ENCODE measurements at regions not wholly inside any gene's neighbourhood (a gene's known extent, or its start where the extent isn't known, plus 50 kb on each side); places are given as distances from the start of the nearest gene placed in this dataset.

DNA sequence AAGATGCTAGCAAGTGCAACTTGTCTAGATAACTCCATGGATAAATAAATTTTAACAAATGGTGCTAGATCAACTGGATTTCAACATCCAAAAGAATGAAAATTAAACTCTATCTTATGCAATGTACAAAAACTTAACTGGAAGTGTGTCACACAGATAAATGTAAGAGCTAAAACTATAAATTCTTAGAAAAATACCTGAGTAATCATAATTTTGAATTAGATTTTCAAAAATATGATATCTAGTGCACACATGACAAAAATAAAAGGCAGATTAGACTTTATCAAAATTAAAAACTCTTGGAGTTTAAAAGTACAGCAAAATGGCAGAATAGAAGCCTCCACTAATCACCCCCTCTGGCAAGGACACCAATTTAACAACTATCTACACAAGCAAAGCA, 1791.2 kb upstream of the CDH6 start:
- H3K36me3 ChIP-seq = no peaks in the 10 kb centered on the region
- H3K27ac ChIP-seq = no peak overlapping the region
- H3K4me1 ChIP-seq = no peaks in the 10 kb centered on the region
- no peak for DNase-seq (ENCODE audit: low spot score)
- H3K4me3 ChIP-seq = no peak overlapping the region
- no peaks in the 10 kb centered on the region for H3K27me3 ChIP-seq
- TF ChIP-seq, protein P1, sequence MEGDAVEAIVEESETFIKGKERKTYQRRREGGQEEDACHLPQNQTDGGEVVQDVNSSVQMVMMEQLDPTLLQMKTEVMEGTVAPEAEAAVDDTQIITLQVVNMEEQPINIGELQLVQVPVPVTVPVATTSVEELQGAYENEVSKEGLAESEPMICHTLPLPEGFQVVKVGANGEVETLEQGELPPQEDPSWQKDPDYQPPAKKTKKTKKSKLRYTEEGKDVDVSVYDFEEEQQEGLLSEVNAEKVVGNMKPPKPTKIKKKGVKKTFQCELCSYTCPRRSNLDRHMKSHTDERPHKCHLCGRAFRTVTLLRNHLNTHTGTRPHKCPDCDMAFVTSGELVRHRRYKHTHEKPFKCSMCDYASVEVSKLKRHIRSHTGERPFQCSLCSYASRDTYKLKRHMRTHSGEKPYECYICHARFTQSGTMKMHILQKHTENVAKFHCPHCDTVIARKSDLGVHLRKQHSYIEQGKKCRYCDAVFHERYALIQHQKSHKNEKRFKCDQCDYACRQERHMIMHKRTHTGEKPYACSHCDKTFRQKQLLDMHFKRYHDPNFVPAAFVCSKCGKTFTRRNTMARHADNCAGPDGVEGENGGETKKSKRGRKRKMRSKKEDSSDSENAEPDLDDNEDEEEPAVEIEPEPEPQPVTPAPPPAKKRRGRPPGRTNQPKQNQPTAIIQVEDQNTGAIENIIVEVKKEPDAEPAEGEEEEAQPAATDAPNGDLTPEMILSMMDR (IDR thresholded peaks at IDR 0.05) = no peak
- H3K9me3 ChIP-seq = peaks cover 0 to 21% of the 10 kb centered on the region in 2 donors

GRCh38 chr5:29389993-29390392, 1803.5 kb upstream of the CDH6 start:
- TF ChIP-seq, protein P1 (IDR thresholded peaks at IDR 0.05) = no peak
- Histone ChIP-seq H3K4me3 (no peak overlapping the region), H3K4me1 (no peaks in the 10 kb centered on the region), H3K27ac (no peak overlapping the region), H3K36me3 (no peaks in the 10 kb centered on the region), H3K27me3 (no peaks in the 10 kb centered on the region), H3K9me3 (no peaks in the 10 kb centered on the region)
- no peak for DNase-seq (ENCODE audit: low spot score)

DNA sequence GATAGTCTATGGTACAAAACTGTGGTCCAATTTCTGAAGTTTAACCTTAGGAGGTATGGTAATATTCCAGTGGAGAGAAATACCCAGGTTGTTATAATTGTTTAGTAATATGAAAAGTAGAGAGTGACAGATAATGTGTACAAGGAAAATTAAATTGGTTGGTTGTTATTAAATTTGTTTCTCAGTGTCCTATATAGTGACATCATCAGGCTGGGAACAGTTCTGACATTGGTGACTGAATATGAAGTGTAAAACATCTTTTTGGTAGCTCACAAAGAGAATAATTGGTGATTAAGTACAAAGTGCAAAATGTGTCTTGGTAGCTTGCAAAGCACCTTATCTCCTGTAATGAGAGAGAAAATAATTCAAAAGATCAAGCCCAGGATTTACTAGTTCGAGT, 1806.1 kb upstream of the CDH6 start:
- Histone ChIP-seq H3K27ac (no peak overlapping the region), H3K36me3 (no peaks in the 10 kb centered on the region), H3K4me1 (no peaks in the 10 kb centered on the region), H3K4me3 (no peak overlapping the region), H3K9me3 (no peaks in the 10 kb centered on the region), H3K27me3 (no peaks in the 10 kb centered on the region)
- TF ChIP-seq, protein P1 (IDR thresholded peaks at IDR 0.05) = no peak
- no peak for DNase-seq (ENCODE audit: low spot score)

DNA sequence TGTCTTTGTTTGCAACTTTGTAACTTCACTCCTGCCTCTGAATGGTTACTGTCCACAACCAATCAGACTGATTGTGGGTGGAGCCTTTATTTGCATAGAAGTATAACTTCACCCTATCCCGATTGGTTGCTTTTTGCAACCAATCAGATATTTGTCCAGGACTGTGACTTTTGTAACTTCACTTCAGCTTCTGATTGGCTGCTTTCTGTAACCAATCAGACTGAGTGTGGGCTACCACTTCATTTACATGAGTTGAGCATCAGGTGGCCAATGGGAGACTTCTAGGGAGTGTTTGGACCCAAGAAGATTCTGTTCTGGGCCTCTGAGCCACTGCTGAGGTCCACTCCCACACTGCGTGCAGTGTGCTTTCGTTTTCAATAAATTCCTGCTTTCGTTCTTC, 1810.7 kb upstream of the CDH6 start:
- Histone ChIP-seq H3K36me3 (no peaks in the 10 kb centered on the region), H3K9me3 (no peaks in the 10 kb centered on the region), H3K4me3 (no peak overlapping the region), H3K4me1 (no peaks in the 10 kb centered on the region), H3K27ac (no peak overlapping the region), H3K27me3 (no peaks in the 10 kb centered on the region)
- no peak for DNase-seq (ENCODE audit: low spot score)
- TF ChIP-seq, protein P1 (IDR thresholded peaks at IDR 0.05) = no peak

GRCh38 chr5:29380029-29380428, 1813.5 kb upstream of the CDH6 start:
- no peaks in the 10 kb centered on the region for H3K4me1 ChIP-seq
- DNase-seq (ENCODE audit: low spot score) = no peak
- H3K4me3 ChIP-seq = no peak overlapping the region
- TF ChIP-seq, protein P1 (IDR thresholded peaks at IDR 0.05) = no peak
- H3K9me3 ChIP-seq = no peaks in the 10 kb centered on the region
- no peaks in the 10 kb centered on the region for H3K36me3 ChIP-seq
- H3K27ac ChIP-seq = no peak overlapping the region
- H3K27me3 ChIP-seq = no peaks in the 10 kb centered on the region

DNA sequence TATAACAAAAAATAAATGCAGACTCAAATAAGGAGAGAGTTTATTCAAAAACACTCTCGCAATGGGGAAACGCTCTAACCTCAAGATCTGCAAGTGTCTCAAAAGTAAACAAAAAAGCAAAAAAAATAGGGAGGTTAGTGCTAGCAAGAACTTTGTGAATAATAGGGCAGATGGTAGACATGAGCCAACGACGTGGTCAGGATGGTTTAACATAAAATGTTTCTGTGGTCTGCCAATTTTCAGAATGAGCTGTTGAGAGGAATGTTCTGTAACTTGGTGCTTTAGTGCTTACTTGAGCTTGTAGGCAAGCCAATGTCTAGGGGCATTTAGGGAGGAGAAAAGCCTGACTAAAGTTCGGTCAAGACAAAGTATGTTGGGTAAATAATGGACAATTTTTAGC, 1813.9 kb upstream of the CDH6 start:
- H3K36me3 ChIP-seq = no peaks in the 10 kb centered on the region
- no peak for DNase-seq (ENCODE audit: low spot score)
- H3K9me3 ChIP-seq = no peaks in the 10 kb centered on the region
- TF ChIP-seq, protein P1 (IDR thresholded peaks at IDR 0.05) = no peak
- H3K4me3 ChIP-seq = no peak overlapping the region
- no peaks in the 10 kb centered on the region for H3K27me3 ChIP-seq
- H3K27ac ChIP-seq = no peak overlapping the region
- H3K4me1 ChIP-seq = no peaks in the 10 kb centered on the region
